WTC11 (cell line): ENCODE measurements at regions not wholly inside any gene's neighbourhood (a gene's known extent, or its start where the extent isn't known, plus 50 kb on each side); places are given as distances from the start of the nearest gene placed in this dataset.

Source experiments
- ATAC-seq: fragments of 200-7000 bp; cut with Tn5 transposase; 2 replicates; pipeline ENCODE4 v1.10.0; 2021; ENCODE audit warnings: mild to moderate bottlenecking, moderate library complexity
- CTCF ChIA-PET: fragments of 300-600 bp; sonication (Branson Sonifier 250); formaldehyde crosslinking; loops from one replicate; lab custom pipeline; 2021; ENCODE audit warnings: antibody characterized with exemption; lab: Charles Lee
- POLR2A ChIA-PET: fragments of 350-600 bp; sonication (Branson Sonifier 250); formaldehyde crosslinking; loops from one replicate; lab custom pipeline; 2021; ENCODE audit warnings: antibody characterized with exemption; lab: Charles Lee
- DNase-seq: peaks from one replicate; pipeline ENCODE4 v3.0.0; 2021; ENCODE audit warnings: low spot score
- H3K27ac Mint-ChIP-seq: 2 replicates; pipeline ENCODE4 v1.8.0; 2021; ENCODE audit warnings: mixed read lengths
- H3K27me3 Mint-ChIP-seq: 2 replicates; pipeline ENCODE4 v1.8.0; 2021; ENCODE audit warnings: low read depth, mild to moderate bottlenecking, moderate library complexity, mixed read lengths
- H3K36me3 Mint-ChIP-seq: 2 replicates; pipeline ENCODE4 v1.8.0; 2021; ENCODE audit warnings: mixed read lengths
- H3K4me1 Mint-ChIP-seq: 2 replicates; pipeline ENCODE4 v1.8.0; 2022; ENCODE audit warnings: mixed read lengths
- H3K4me3 Mint-ChIP-seq: 2 replicates; pipeline ENCODE4 v1.8.0; 2021; ENCODE audit warnings: mild to moderate bottlenecking, moderate library complexity, mixed read lengths
- H3K9me3 Mint-ChIP-seq: 2 replicates; pipeline ENCODE4 v1.8.0; 2021; ENCODE audit warnings: mixed read lengths
- CREM ChIP-seq: sonication (generic); formaldehyde crosslinking; IDR thresholded peaks from 2 replicates; pipeline ENCODE4 v1.8.1; 2022; ENCODE audit warnings: mild to moderate bottlenecking, missing genetic modification reagents, moderate library complexity
- FOXK1 ChIP-seq: sonication (generic); formaldehyde crosslinking; IDR thresholded peaks from 2 replicates; pipeline ENCODE4 v1.8.0; 2022; ENCODE audit warnings: mild to moderate bottlenecking, moderate library complexity, missing genetic modification reagents
- GRHL2 ChIP-seq: fragments of 250-450 bp; sonication (Bioruptor Pico); IDR thresholded peaks from 2 replicates; pipeline ENCODE4 v1.8.0; 2022; ENCODE audit warnings: mild to moderate bottlenecking, moderate library complexity; ENCODE audit not compliant: insufficient replicate concordance, severe bottlenecking
- KAT7 ChIP-seq: sonication (generic); formaldehyde crosslinking; IDR thresholded peaks from 2 replicates; pipeline ENCODE4 v1.8.1; 2023; ENCODE audit warnings: missing genetic modification reagents, mild to moderate bottlenecking, borderline replicate concordance
- MYBL2 ChIP-seq: sonication (generic); formaldehyde crosslinking; IDR thresholded peaks from 2 replicates; pipeline ENCODE4 v1.8.1; 2023; ENCODE audit warnings: mild to moderate bottlenecking, moderate library complexity, missing genetic modification reagents
- NFATC4 ChIP-seq: fragments of 250-450 bp; sonication (Bioruptor Pico); IDR thresholded peaks from 2 replicates; pipeline ENCODE4 v1.9.0; 2021; ENCODE audit warnings: mild to moderate bottlenecking
- NFYB ChIP-seq: sonication (generic); formaldehyde crosslinking; conservative IDR thresholded peaks from 2 replicates; pipeline ENCODE4 v1.8.0; 2022; ENCODE audit warnings: low read depth, missing genetic modification reagents
- OVOL2 ChIP-seq: fragments of 250-450 bp; sonication (Bioruptor Pico); IDR thresholded peaks from 2 replicates; pipeline ENCODE4 v1.9.0; 2021; ENCODE audit warnings: mild to moderate bottlenecking, borderline replicate concordance
- RORB ChIP-seq: fragments of 250-450 bp; sonication (Bioruptor Pico); IDR thresholded peaks from 2 replicates; pipeline ENCODE4 v1.9.0; 2021; ENCODE audit warnings: mild to moderate bottlenecking
- SMAD4 ChIP-seq: sonication (generic); formaldehyde crosslinking; IDR thresholded peaks from 2 replicates; pipeline ENCODE4 v1.8.0; 2022; ENCODE audit warnings: mild to moderate bottlenecking, missing genetic modification reagents
- ZNF138 ChIP-seq: sonication (generic); formaldehyde crosslinking; conservative IDR thresholded peaks from 2 replicates; pipeline ENCODE4 v1.8.1; 2022; ENCODE audit warnings: mild to moderate bottlenecking, moderate library complexity, missing genetic modification reagents
- ZNF423 ChIP-seq: fragments of 250-450 bp; sonication (Bioruptor Pico); IDR thresholded peaks from 2 replicates; pipeline ENCODE4 v2.1.2; 2022; ENCODE audit warnings: mild to moderate bottlenecking, moderate library complexity
- ZNF671 ChIP-seq: fragments of 250-450 bp; sonication (Bioruptor Pico); IDR thresholded peaks from 2 replicates; pipeline ENCODE4 v1.8.0; 2021; ENCODE audit warnings: mild to moderate bottlenecking
- TF ChIP-seq, protein P1 (sequence below): sonication (generic); formaldehyde crosslinking; IDR thresholded peaks from 2 replicates; pipeline ENCODE4 v1.8.0; 2022; ENCODE audit warnings: mild to moderate bottlenecking, missing genetic modification reagents
- TF ChIP-seq, protein P2 (sequence below): fragments of 250-450 bp; sonication (Bioruptor Pico); IDR thresholded peaks from 2 replicates; pipeline ENCODE4 v1.9.0; 2021; ENCODE audit warnings: mild to moderate bottlenecking
- TF ChIP-seq, protein P3 (sequence below): sonication (generic); formaldehyde crosslinking; conservative IDR thresholded peaks from 2 replicates; pipeline ENCODE4 v1.8.1; 2022; ENCODE audit warnings: mild to moderate bottlenecking, missing genetic modification reagents
- TF ChIP-seq, protein P4 (sequence below): sonication (generic); formaldehyde crosslinking; IDR thresholded peaks from 2 replicates; pipeline ENCODE4 v1.8.1; 2023; ENCODE audit warnings: mild to moderate bottlenecking, missing genetic modification reagents, moderate library complexity
- TF ChIP-seq, protein P5 (sequence below): fragments of 250-450 bp; sonication (Bioruptor Pico); IDR thresholded peaks from 2 replicates; pipeline ENCODE4 v2.1.2; 2022; ENCODE audit warnings: mild to moderate bottlenecking, moderate library complexity
- TF ChIP-seq, protein P6 (sequence below): fragments of 250-450 bp; sonication (Bioruptor Pico); IDR thresholded peaks from 2 replicates; pipeline ENCODE4 v1.9.0; 2021; ENCODE audit warnings: mild to moderate bottlenecking, borderline replicate concordance
- TF ChIP-seq, protein P7 (sequence below): sonication (generic); formaldehyde crosslinking; IDR thresholded peaks from 2 replicates; pipeline ENCODE4 v1.8.0; 2023; ENCODE audit warnings: missing genetic modification reagents
- TF ChIP-seq, protein P8 (sequence below): sonication (generic); formaldehyde crosslinking; IDR thresholded peaks from 2 replicates; pipeline ENCODE4 v1.8.1; 2023; ENCODE audit warnings: mild to moderate bottlenecking, missing genetic modification reagents
- TF ChIP-seq, protein P9 (sequence below): sonication (generic); formaldehyde crosslinking; IDR thresholded peaks from 2 replicates; pipeline ENCODE4 v1.8.0; 2023; ENCODE audit warnings: mild to moderate bottlenecking, missing genetic modification reagents

DNA sequence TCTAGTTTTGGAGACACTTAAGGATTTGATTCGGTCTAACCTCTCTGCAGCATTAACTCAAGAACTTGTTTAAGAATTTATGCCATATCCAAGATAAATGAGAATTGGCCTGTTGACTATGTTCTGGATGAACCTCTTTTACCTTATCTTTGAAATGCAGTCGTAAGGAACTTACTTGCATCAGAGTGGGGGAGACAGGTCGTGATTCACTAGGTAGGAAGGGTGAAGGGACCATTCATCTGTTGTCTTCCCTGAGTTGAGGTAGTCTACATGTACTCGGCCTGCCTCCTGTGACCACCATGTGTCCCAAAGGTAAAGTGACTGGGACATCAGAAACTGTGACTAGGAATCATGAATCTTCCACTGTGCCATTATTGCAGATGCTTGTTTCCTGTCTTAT, 248.0 kb upstream of the P2RY1 start:
- no peaks in the 10 kb centered on the region for H3K9me3 Mint-ChIP-seq
- no peak overlapping the region for H3K27ac Mint-ChIP-seq
- no peak for ATAC-seq
- DNase-seq: no peak
- POLR2A ChIA-PET: no interaction called here
- H3K36me3 Mint-ChIP-seq: no peaks in the 10 kb centered on the region
- H3K4me1 Mint-ChIP-seq: peaks cover 12% of the 10 kb centered on the region
- H3K4me3 Mint-ChIP-seq: no peak overlapping the region
- CTCF ChIA-PET: no interaction called here
- H3K27me3 Mint-ChIP-seq: no peaks in the 10 kb centered on the region
- TF ChIP-seq, protein P1, sequence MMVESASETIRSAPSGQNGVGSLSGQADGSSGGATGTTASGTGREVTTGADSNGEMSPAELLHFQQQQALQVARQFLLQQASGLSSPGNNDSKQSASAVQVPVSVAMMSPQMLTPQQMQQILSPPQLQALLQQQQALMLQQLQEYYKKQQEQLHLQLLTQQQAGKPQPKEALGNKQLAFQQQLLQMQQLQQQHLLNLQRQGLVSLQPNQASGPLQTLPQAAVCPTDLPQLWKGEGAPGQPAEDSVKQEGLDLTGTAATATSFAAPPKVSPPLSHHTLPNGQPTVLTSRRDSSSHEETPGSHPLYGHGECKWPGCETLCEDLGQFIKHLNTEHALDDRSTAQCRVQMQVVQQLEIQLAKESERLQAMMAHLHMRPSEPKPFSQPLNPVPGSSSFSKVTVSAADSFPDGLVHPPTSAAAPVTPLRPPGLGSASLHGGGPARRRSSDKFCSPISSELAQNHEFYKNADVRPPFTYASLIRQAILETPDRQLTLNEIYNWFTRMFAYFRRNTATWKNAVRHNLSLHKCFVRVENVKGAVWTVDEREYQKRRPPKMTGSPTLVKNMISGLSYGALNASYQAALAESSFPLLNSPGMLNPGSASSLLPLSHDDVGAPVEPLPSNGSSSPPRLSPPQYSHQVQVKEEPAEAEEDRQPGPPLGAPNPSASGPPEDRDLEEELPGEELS (CRISPR knock-in tag): no peak
- TF ChIP-seq, protein P2, sequence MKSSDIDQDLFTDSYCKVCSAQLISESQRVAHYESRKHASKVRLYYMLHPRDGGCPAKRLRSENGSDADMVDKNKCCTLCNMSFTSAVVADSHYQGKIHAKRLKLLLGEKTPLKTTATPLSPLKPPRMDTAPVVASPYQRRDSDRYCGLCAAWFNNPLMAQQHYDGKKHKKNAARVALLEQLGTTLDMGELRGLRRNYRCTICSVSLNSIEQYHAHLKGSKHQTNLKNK (CRISPR knock-in tag): no peak
- TF ChIP-seq, protein P3, sequence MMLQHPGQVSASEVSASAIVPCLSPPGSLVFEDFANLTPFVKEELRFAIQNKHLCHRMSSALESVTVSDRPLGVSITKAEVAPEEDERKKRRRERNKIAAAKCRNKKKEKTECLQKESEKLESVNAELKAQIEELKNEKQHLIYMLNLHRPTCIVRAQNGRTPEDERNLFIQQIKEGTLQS (CRISPR knock-in tag): no peak
- TF ChIP-seq OVOL2 (CRISPR knock-in tag) (no peak), RORB (CRISPR knock-in tag) (no peak), SMAD4 (no peak)
- TF ChIP-seq, protein P4, sequence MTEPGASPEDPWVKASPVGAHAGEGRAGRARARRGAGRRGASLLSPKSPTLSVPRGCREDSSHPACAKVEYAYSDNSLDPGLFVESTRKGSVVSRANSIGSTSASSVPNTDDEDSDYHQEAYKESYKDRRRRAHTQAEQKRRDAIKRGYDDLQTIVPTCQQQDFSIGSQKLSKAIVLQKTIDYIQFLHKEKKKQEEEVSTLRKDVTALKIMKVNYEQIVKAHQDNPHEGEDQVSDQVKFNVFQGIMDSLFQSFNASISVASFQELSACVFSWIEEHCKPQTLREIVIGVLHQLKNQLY (CRISPR knock-in tag): no peak
- TF ChIP-seq, protein P5, sequence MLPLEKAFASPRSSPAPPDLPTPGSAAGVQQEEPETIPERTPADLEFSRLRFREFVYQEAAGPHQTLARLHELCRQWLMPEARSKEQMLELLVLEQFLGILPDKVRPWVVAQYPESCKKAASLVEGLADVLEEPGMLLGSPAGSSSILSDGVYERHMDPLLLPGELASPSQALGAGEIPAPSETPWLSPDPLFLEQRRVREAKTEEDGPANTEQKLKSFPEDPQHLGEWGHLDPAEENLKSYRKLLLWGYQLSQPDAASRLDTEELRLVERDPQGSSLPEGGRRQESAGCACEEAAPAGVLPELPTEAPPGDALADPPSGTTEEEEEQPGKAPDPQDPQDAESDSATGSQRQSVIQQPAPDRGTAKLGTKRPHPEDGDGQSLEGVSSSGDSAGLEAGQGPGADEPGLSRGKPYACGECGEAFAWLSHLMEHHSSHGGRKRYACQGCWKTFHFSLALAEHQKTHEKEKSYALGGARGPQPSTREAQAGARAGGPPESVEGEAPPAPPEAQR (CRISPR knock-in tag): no peak

DNA sequence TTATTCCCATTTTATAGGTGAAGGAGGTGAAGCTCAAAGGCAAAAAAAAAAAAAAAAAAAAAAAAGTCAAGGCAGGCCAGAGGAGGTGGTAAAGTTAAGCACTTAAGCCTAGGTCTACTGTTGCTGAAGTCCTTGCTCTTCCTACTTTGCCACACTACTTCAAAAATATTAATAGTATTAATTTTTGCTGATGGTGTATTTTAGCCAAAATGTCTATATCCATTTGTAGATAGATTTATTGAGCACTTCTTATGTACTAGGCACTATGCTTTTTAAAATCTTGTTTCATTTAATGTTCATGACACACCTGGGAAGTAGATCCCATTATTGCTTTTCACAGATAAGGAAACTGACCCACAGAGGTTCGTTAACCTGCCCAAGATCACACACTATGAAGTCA, 247.1 kb upstream of the P2RY1 start:
- ATAC-seq (no peak), DNase-seq (no peak)
- Mint-ChIP-seq H3K9me3 (no peaks in the 10 kb centered on the region), H3K27ac (no peak overlapping the region), H3K27me3 (no peaks in the 10 kb centered on the region), H3K36me3 (no peaks in the 10 kb centered on the region), H3K4me1 (peaks cover 6% of the 10 kb centered on the region; the same call in 1 of the 2 replicates), H3K4me3 (no peak overlapping the region)
- ChIA-PET POLR2A (interaction anchor here (0.6 kb wide), 2 partner anchors 22 to 905 kb away, joined by 3 to 4 read pairs; no protein-coding TSS in a partner anchor), CTCF (interaction anchor here (0.6 kb wide), 1 partner anchor 309 kb away, joined by 3 read pairs; no protein-coding TSS in a partner anchor)
- TF ChIP-seq FOXK1 (CRISPR knock-in tag) (no peak), ZNF671 (CRISPR knock-in tag) (no peak), GRHL2 (CRISPR knock-in tag) (no peak), KAT7 (no peak), MYBL2 (CRISPR knock-in tag) (no peak), NFATC4 (CRISPR knock-in tag) (no peak), ZNF138 (no peak), NFYB (no peak), ZNF423 (CRISPR knock-in tag) (no peak), CREM (CRISPR knock-in tag) (no peak)
- TF ChIP-seq, protein P6, sequence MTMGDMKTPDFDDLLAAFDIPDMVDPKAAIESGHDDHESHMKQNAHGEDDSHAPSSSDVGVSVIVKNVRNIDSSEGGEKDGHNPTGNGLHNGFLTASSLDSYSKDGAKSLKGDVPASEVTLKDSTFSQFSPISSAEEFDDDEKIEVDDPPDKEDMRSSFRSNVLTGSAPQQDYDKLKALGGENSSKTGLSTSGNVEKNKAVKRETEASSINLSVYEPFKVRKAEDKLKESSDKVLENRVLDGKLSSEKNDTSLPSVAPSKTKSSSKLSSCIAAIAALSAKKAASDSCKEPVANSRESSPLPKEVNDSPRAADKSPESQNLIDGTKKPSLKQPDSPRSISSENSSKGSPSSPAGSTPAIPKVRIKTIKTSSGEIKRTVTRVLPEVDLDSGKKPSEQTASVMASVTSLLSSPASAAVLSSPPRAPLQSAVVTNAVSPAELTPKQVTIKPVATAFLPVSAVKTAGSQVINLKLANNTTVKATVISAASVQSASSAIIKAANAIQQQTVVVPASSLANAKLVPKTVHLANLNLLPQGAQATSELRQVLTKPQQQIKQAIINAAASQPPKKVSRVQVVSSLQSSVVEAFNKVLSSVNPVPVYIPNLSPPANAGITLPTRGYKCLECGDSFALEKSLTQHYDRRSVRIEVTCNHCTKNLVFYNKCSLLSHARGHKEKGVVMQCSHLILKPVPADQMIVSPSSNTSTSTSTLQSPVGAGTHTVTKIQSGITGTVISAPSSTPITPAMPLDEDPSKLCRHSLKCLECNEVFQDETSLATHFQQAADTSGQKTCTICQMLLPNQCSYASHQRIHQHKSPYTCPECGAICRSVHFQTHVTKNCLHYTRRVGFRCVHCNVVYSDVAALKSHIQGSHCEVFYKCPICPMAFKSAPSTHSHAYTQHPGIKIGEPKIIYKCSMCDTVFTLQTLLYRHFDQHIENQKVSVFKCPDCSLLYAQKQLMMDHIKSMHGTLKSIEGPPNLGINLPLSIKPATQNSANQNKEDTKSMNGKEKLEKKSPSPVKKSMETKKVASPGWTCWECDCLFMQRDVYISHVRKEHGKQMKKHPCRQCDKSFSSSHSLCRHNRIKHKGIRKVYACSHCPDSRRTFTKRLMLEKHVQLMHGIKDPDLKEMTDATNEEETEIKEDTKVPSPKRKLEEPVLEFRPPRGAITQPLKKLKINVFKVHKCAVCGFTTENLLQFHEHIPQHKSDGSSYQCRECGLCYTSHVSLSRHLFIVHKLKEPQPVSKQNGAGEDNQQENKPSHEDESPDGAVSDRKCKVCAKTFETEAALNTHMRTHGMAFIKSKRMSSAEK (CRISPR knock-in tag): no peak
- TF ChIP-seq, protein P7, sequence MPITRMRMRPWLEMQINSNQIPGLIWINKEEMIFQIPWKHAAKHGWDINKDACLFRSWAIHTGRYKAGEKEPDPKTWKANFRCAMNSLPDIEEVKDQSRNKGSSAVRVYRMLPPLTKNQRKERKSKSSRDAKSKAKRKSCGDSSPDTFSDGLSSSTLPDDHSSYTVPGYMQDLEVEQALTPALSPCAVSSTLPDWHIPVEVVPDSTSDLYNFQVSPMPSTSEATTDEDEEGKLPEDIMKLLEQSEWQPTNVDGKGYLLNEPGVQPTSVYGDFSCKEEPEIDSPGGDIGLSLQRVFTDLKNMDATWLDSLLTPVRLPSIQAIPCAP (CRISPR knock-in tag): no peak
- TF ChIP-seq, protein P8, sequence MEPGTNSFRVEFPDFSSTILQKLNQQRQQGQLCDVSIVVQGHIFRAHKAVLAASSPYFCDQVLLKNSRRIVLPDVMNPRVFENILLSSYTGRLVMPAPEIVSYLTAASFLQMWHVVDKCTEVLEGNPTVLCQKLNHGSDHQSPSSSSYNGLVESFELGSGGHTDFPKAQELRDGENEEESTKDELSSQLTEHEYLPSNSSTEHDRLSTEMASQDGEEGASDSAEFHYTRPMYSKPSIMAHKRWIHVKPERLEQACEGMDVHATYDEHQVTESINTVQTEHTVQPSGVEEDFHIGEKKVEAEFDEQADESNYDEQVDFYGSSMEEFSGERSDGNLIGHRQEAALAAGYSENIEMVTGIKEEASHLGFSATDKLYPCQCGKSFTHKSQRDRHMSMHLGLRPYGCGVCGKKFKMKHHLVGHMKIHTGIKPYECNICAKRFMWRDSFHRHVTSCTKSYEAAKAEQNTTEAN (CRISPR knock-in tag): no peak
- TF ChIP-seq, protein P9, sequence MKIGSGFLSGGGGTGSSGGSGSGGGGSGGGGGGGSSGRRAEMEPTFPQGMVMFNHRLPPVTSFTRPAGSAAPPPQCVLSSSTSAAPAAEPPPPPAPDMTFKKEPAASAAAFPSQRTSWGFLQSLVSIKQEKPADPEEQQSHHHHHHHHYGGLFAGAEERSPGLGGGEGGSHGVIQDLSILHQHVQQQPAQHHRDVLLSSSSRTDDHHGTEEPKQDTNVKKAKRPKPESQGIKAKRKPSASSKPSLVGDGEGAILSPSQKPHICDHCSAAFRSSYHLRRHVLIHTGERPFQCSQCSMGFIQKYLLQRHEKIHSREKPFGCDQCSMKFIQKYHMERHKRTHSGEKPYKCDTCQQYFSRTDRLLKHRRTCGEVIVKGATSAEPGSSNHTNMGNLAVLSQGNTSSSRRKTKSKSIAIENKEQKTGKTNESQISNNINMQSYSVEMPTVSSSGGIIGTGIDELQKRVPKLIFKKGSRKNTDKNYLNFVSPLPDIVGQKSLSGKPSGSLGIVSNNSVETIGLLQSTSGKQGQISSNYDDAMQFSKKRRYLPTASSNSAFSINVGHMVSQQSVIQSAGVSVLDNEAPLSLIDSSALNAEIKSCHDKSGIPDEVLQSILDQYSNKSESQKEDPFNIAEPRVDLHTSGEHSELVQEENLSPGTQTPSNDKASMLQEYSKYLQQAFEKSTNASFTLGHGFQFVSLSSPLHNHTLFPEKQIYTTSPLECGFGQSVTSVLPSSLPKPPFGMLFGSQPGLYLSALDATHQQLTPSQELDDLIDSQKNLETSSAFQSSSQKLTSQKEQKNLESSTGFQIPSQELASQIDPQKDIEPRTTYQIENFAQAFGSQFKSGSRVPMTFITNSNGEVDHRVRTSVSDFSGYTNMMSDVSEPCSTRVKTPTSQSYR (CRISPR knock-in tag): no peak
